ENCODE measurements at regions not wholly inside any gene's neighbourhood (a gene's known extent, or its start where the extent isn't known, plus 50 kb on each side); places are given as distances from the start of the nearest gene placed in this dataset.

DNA sequence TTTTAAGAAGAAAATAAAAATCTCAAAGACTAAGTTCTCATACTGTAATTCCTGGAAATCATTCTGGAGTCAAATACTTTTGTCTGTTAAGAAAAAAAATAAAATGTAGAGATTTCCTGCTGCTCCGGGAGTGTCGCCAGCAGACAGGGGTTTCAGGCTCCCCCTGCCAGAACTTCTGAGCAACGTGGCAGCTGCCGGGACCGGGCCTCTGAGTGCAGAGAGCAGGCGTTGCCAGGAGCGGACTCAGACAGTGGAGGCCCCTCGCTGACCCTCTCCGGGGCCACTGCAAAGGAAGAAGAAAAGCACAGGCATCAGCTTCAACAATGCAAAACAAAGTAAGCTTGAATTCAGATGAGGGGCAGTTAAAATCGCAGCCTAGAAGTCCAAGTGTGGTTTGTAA lies 95.5 kb downstream of the THBS2 start:
- Mint-ChIP-seq H3K27ac (no peak overlapping the region), H3K9me3 (ENCODE audit: low read depth) (no peaks in the 10 kb centered on the region), H3K36me3 (ENCODE audit: low read depth) (no peaks in the 10 kb centered on the region), H3K4me3 (no peak overlapping the region), H3K27me3 (peaks cover 13% of the 10 kb centered on the region), H3K4me1 (no peaks in the 10 kb centered on the region)
- CTCF ChIA-PET = no interaction called here
- POLR2A ChIA-PET = no interaction called here
- intact Hi-C loops (cut with DNase I, micrococcal nuclease) = no loop called here
- DNase-seq = no peak
- ATAC-seq = no peak

DNA sequence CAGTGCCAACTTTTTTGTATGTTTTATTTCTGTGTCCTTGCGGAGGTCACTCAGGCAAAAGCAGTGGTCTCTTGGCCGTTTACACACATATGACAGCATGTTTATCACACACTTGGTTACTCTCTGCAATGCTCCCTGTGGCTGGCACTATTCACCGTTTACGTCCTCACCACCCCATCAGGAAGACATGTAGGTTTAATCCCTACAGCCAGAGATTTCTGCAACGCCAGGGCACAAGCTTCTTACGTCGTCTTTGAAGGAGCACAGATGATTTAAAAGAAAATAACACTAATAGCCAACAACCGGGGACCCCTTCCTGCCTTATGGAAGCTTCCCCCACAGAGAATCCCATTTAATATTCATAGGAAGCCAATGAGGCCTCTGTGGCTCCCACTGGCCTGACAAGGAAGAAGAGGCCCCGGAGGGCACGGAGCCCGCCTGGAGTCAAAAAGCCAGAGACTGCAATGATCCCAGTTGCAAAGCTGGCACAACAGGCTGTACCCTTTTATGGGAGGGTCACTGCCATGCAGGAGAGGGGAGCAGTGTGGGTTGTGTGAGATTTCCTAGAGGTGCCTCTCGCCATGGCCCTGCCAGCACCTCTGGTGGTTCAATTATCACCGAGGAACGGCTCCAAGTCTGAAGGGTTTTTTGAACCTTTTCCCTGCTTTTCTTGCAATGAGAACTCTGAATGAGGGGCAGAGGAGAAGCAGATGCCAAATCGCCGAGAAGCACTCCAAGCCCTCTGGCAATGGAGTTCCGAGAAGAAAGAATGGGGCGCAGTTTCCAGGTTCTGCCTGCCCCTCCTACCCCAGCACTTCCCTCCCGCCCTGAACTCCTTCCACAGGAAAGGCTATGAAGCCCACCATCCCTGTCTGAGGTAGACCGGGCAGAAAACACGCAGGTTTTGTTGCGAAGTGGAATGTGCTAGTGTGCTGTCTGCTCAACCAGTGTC lies 96.2 kb downstream of the THBS2 start:
- intact Hi-C loops (cut with DNase I, micrococcal nuclease) = no loop called here

DNA sequence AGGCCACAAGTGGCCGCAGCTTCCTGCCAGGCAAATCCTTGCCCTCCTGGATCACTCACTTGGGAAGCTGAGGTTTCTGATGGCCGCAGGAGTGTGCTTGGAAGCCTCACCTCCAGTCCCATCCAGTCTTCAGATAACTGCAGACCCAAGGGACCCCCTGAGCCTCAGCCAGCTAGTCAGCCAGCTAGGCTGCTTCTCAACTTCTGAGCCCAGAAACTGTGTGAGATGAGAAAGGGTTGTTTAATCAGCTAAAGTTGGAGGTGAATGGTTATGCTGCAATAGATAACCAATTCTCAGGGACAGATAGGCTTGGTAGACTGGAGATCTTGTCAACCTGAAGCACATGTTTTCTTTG lies 96.9 kb downstream of the THBS2 start:
- H3K27ac Mint-ChIP-seq = no peak overlapping the region
- H3K4me3 Mint-ChIP-seq = no peak overlapping the region
- no peaks in the 10 kb centered on the region for H3K4me1 Mint-ChIP-seq
- ATAC-seq = no peak
- H3K9me3 Mint-ChIP-seq (ENCODE audit: low read depth) = no peaks in the 10 kb centered on the region
- H3K27me3 Mint-ChIP-seq = peaks cover 16% of the 10 kb centered on the region
- no peak for DNase-seq
- POLR2A ChIA-PET = no interaction called here
- H3K36me3 Mint-ChIP-seq (ENCODE audit: low read depth) = no peaks in the 10 kb centered on the region
- CTCF ChIA-PET = interaction anchor here (0.7 kb wide), 1 partner anchor 32 kb away, joined by 3 read pairs; no protein-coding TSS in a partner anchor
- intact Hi-C loops (cut with DNase I, micrococcal nuclease) = no loop called here

More for the DNA sequence above, 96.2 kb downstream of the THBS2 start:
- CTCF ChIA-PET = no interaction called here
- ATAC-seq (no peak), DNase-seq (no peak)
- peaks cover 15% of the 10 kb centered on the region for H3K27me3 Mint-ChIP-seq
- H3K27ac Mint-ChIP-seq = no peak overlapping the region
- H3K36me3 Mint-ChIP-seq (ENCODE audit: low read depth) = no peaks in the 10 kb centered on the region
- no peak overlapping the region for H3K4me3 Mint-ChIP-seq
- no peaks in the 10 kb centered on the region for H3K9me3 Mint-ChIP-seq (ENCODE audit: low read depth)
- POLR2A ChIA-PET = no interaction called here
- no peaks in the 10 kb centered on the region for H3K4me1 Mint-ChIP-seq

DNA sequence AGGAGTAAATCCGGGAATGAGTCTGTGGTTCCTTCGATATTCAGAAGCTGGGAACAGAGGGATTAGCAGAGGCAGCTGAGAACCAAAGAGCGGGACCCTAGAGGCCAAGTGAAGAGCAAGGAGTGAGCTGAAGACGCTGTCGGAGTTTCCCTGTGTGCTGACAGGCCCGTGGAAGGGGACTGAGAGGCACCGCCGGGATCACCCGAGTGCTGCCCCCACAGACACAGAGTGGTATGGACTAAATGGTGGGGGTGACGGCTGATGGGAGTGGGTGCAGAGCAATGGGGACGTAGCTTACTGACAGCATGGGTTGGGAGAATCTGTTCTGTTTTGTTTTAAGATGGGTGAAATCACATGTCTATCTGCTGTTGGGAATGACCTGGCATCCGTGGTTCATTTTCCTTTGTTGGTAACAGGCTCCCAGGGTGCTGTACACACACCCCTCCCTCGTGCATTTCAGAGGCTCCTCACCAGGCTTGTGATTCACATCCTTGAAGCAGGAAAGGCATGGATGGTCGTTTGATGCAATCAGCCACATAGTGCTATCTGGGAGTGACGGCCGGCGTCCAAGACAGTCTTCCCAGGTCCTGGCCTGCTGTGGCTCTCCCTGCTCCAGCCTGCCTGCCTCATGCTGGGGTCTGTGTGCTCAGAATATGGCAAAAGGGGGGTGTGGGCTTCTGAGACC lies 97.4 kb downstream of the THBS2 start:
- CTCF ChIA-PET = interaction anchor here (0.7 kb wide), 1 partner anchor 32 kb away, joined by 3 read pairs; no protein-coding TSS in a partner anchor
- no peak for ATAC-seq
- Mint-ChIP-seq H3K27ac (no peak overlapping the region), H3K9me3 (ENCODE audit: low read depth) (no peaks in the 10 kb centered on the region), H3K36me3 (ENCODE audit: low read depth) (no peaks in the 10 kb centered on the region), H3K27me3 (peaks cover 17% of the 10 kb centered on the region), H3K4me3 (no peak overlapping the region), H3K4me1 (no peaks in the 10 kb centered on the region)
- no peak for DNase-seq
- POLR2A ChIA-PET = no interaction called here
- intact Hi-C loops (cut with DNase I, micrococcal nuclease) = no loop called here

DNA sequence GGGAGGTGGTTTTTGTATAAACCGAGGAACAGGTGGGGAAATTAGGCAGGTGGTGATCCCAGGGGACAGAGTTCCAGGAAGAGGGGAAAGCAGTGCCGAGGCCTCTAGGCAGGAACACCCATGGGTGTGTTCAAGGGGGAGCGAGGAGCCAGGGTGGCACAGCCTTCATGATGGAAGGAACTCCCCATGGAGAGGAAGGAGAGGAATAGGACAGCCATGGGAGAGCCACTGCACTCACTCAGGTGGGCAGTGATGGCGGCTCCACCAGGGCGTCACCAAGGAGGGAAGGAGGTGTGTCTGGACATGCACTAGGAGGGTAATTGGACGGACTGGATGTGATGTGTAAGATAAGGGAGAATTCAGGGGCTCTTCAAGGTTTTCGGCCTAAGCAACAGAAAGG lies 98.2 kb downstream of the THBS2 start:
- no peak overlapping the region for H3K27ac Mint-ChIP-seq
- POLR2A ChIA-PET = no interaction called here
- intact Hi-C loops (cut with DNase I, micrococcal nuclease) = no loop called here
- CTCF ChIA-PET = interaction anchor here (0.6 kb wide), 1 partner anchor 679 kb away, joined by 3 read pairs; no protein-coding TSS in a partner anchor
- no peak for ATAC-seq
- H3K36me3 Mint-ChIP-seq (ENCODE audit: low read depth) = no peaks in the 10 kb centered on the region
- H3K9me3 Mint-ChIP-seq (ENCODE audit: low read depth) = peaks cover 1% of the 10 kb centered on the region
- H3K4me3 Mint-ChIP-seq = no peak overlapping the region
- DNase-seq = no peak
- peaks cover 17% of the 10 kb centered on the region for H3K27me3 Mint-ChIP-seq
- no peaks in the 10 kb centered on the region for H3K4me1 Mint-ChIP-seq

GRCh38 chr6:169153401-169153800 lies 100.2 kb downstream of the THBS2 start:
- ChIA-PET CTCF (no interaction called here), POLR2A (no interaction called here)
- DNase-seq = no peak
- no peak for ATAC-seq
- Mint-ChIP-seq H3K4me1 (no peaks in the 10 kb centered on the region), H3K4me3 (no peak overlapping the region), H3K27ac (no peak overlapping the region), H3K36me3 (ENCODE audit: low read depth) (no peaks in the 10 kb centered on the region), H3K9me3 (ENCODE audit: low read depth) (peaks cover 8% of the 10 kb centered on the region), H3K27me3 (peaks cover 17% of the 10 kb centered on the region)
- intact Hi-C loops (cut with DNase I, micrococcal nuclease) = no loop called here

DNA sequence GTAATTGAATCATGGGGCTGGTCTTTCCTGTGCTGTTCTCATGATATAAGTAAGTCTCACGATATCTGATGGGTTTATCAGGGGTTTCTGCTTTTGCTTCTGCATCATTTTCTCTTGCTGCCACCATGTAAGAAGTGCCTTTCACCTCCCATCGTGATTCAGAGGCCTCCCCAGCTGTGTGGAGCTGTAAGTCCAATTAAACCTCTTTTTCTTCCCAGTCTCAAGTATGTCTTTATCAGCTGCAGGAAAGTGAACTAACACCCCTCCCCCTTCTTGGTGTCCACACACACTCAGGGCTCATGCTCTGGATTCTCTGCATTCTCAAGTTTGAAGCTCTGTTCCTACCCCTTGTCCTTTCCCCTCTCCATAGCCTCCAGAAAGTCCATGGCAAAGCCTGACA lies 107.1 kb downstream of the THBS2 start:
- Mint-ChIP-seq H3K4me3 (no peak overlapping the region), H3K27me3 (peaks cover 7% of the 10 kb centered on the region), H3K4me1 (no peaks in the 10 kb centered on the region), H3K27ac (no peak overlapping the region), H3K9me3 (ENCODE audit: low read depth) (peaks cover 12% of the 10 kb centered on the region), H3K36me3 (ENCODE audit: low read depth) (no peaks in the 10 kb centered on the region)
- DNase-seq (no peak), ATAC-seq (no peak)
- intact Hi-C loops (cut with DNase I, micrococcal nuclease) = no loop called here
- CTCF ChIA-PET = no interaction called here
- POLR2A ChIA-PET = no interaction called here

- DNase-seq = no peak
- H3K27ac Mint-ChIP-seq = no peak overlapping the region
- ChIA-PET POLR2A (no interaction called here), CTCF (no interaction called here)
- no peak for ATAC-seq
- H3K27me3 Mint-ChIP-seq = peaks cover 7% of the 10 kb centered on the region
- no peaks in the 10 kb centered on the region for H3K36me3 Mint-ChIP-seq (ENCODE audit: low read depth)
- no peaks in the 10 kb centered on the region for H3K4me1 Mint-ChIP-seq
- peaks cover 12% of the 10 kb centered on the region for H3K9me3 Mint-ChIP-seq (ENCODE audit: low read depth)
- no peak overlapping the region for H3K4me3 Mint-ChIP-seq
- intact Hi-C loops (cut with DNase I, micrococcal nuclease) = no loop called here
Observed at GRCh38 chr6:169145991-169146501, 107.6 kb downstream of the THBS2 start.

- POLR2A ChIA-PET = no interaction called here
- H3K27me3 Mint-ChIP-seq = peaks cover 7% of the 10 kb centered on the region
- no peak overlapping the region for H3K4me3 Mint-ChIP-seq
- H3K36me3 Mint-ChIP-seq (ENCODE audit: low read depth) = no peaks in the 10 kb centered on the region
- CTCF ChIA-PET = no interaction called here
- no peak for DNase-seq
- ATAC-seq = no peak
- H3K27ac Mint-ChIP-seq = no peak overlapping the region
- no peaks in the 10 kb centered on the region for H3K4me1 Mint-ChIP-seq
- peaks cover 11% of the 10 kb centered on the region for H3K9me3 Mint-ChIP-seq (ENCODE audit: low read depth)
- intact Hi-C loops (cut with DNase I, micrococcal nuclease) = no loop called here
Observed at GRCh38 chr6:169145496-169145895, 108.2 kb downstream of the THBS2 start.

DNA sequence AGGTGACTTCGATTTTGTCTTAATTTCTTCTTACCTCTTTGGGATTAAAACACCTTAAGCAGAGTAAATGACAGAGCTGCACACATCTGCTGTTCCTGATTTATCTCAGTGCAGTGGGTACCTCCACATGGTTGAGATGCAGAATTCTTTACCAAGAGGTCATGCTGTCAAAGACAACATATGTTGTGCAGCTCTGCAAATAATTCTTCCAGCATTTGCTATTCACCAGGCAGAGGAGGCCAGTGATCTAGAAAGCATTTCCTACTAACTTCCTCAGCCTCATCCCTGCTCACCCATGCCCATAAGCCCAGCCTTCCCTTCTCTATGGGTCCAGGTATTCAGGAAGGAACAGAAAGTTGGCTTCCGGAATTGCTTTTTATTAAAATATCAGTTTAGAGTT lies 109.3 kb downstream of the THBS2 start:
- ChIA-PET POLR2A (no interaction called here), CTCF (no interaction called here)
- Mint-ChIP-seq H3K4me3 (no peak overlapping the region), H3K36me3 (ENCODE audit: low read depth) (no peaks in the 10 kb centered on the region), H3K27ac (no peak overlapping the region), H3K27me3 (peaks cover 7% of the 10 kb centered on the region), H3K4me1 (no peaks in the 10 kb centered on the region), H3K9me3 (ENCODE audit: low read depth) (peaks cover 7% of the 10 kb centered on the region)
- ATAC-seq = no peak
- DNase-seq = no peak
- intact Hi-C loops (cut with DNase I, micrococcal nuclease) = no loop called here

GRCh38 chr6:169142538-169142844 lies 111.2 kb downstream of the THBS2 start:
- Mint-ChIP-seq H3K4me1 (no peaks in the 10 kb centered on the region), H3K4me3 (no peak overlapping the region), H3K27me3 (peaks cover 7% of the 10 kb centered on the region), H3K36me3 (ENCODE audit: low read depth) (no peaks in the 10 kb centered on the region), H3K27ac (no peak overlapping the region), H3K9me3 (ENCODE audit: low read depth) (peaks cover 5% of the 10 kb centered on the region)
- DNase-seq (no peak), ATAC-seq (no peak)
- intact Hi-C loops (cut with DNase I, micrococcal nuclease) = no loop called here
- ChIA-PET POLR2A (no interaction called here), CTCF (no interaction called here)

Data from activated CD4-positive, alpha-beta T cell treated with anti-CD3 and anti-CD28 coated beads for 36 hours (primary cell).